Left lung (tissue), 4 donors: ENCODE measurements at regions not wholly inside any gene's neighbourhood (a gene's known extent, or its start where the extent isn't known, plus 50 kb on each side); places are given as distances from the start of the nearest gene placed in this dataset.

Source experiments
- ATAC-seq: fragments of 200-7000 bp; cut with Tn5 transposase; one replicate; pipeline ENCODE4 v1.9.1; 2020; ENCODE audit warnings: moderate library complexity
- DNase-seq, 4 donors: peaks; one replicate each; pipeline ENCODE4 v3.0.0-alpha.2; 2013 to 2020
- H3K27ac ChIP-seq, 2 donors: fragments of 200-600 bp; sonication (generic) in 1 of 2; one replicate each; pipeline versions ENCODE4 v1.5.0 to v1.8.0; 2020 to 2021
- H3K27me3 ChIP-seq, 2 donors: fragments of 200-600 bp; sonication (generic) in 1 of 2; one replicate each; pipeline versions ENCODE4 v1.5.0 to v1.8.0; 2020 to 2021
- H3K36me3 ChIP-seq, 2 donors: fragments of 200-600 bp; sonication (generic) in 1 of 2; one replicate each; pipeline versions ENCODE4 v1.5.0 to v1.8.0; 2020 to 2021
- H3K4me1 ChIP-seq, 2 donors: fragments of 200-600 bp; one replicate each; pipeline ENCODE4 v1.8.0; 2021
- H3K4me3 ChIP-seq, 2 donors: fragments of 200-600 bp; sonication (generic) in 1 of 2; one replicate each; pipeline versions ENCODE4 v1.5.0 to v1.8.0; 2020 to 2021; ENCODE audit warnings: mild to moderate bottlenecking in 1 of 2
- H3K9me3 ChIP-seq, 2 donors: fragments of 200-600 bp; sonication (generic) in 1 of 2; one replicate each; pipeline versions ENCODE4 v1.5.0 to v1.8.0; 2020 to 2021
- CTCF ChIP-seq, 2 donors: fragments of 200-600 bp; sonication (generic) in 1 of 2; IDR thresholded peaks; one replicate each; pipeline versions ENCODE4 v1.5.0 to v1.8.0; 2021; ENCODE audit warnings: antibody characterized with exemption in 2 of 2
- intact Hi-C, 2 donors: fragments of 100-400 bp; cut with DNase I; formaldehyde crosslinking; loops; one replicate each; pipeline versions ENCODE4 v1.11.2 to v1.14.2; 2022
- donor health status: DM: no; HTN: yes; CAD: no.
- donor health status: DM: no; HTN: no; CAD: no.

GRCh38 chr15:47139965-47140364 is 577.3 kb upstream of the SEMA6D start:
- intact Hi-C loops, result no loop called here
- DNase-seq, result no peak
- H3K4me1 ChIP-seq, result no peaks in the 10 kb centered on the region

GRCh38 chr15:47157827-47158226 is 559.5 kb upstream of the SEMA6D start:
- Histone ChIP-seq H3K4me1 (no peaks in the 10 kb centered on the region), H3K4me3 (no peak overlapping the region), H3K27ac (no peak overlapping the region), H3K9me3 (no peaks in the 10 kb centered on the region), H3K36me3 (no peaks in the 10 kb centered on the region), H3K27me3 (no peaks in the 10 kb centered on the region)
- TF ChIP-seq CTCF (IDR thresholded peaks at IDR 0.05), result no peak
- ATAC-seq (no peak), DNase-seq (no peak)
- intact Hi-C loops, result no loop called here

More at GRCh38 chr15:47139965-47140364, 577.3 kb upstream of the SEMA6D start:
- peaks cover 0 to 15% of the 10 kb centered on the region in 2 donors for H3K9me3 ChIP-seq
- no peaks in the 10 kb centered on the region for H3K27me3 ChIP-seq
- H3K4me3 ChIP-seq, result no peak overlapping the region
- ATAC-seq, result no peak
- H3K36me3 ChIP-seq, result no peaks in the 10 kb centered on the region
- no peak overlapping the region for H3K27ac ChIP-seq
- TF ChIP-seq CTCF (IDR thresholded peaks at IDR 0.05), result no peak

GRCh38 chr15:47158573-47158972 is 558.7 kb upstream of the SEMA6D start:
- TF ChIP-seq CTCF (IDR thresholded peaks at IDR 0.05), result no peak
- DNase-seq (no peak), ATAC-seq (no peak)

GRCh38 chr15:47177177-47177576 is 540.1 kb upstream of the SEMA6D start:
- intact Hi-C loops, result no loop called here

More at GRCh38 chr15:47158573-47158972, 558.7 kb upstream of the SEMA6D start:
- H3K27ac ChIP-seq, result no peak overlapping the region
- no peaks in the 10 kb centered on the region for H3K4me1 ChIP-seq
- intact Hi-C loops, result no loop called here
- H3K27me3 ChIP-seq, result no peaks in the 10 kb centered on the region
- no peak overlapping the region for H3K4me3 ChIP-seq
- no peaks in the 10 kb centered on the region for H3K36me3 ChIP-seq
- no peaks in the 10 kb centered on the region for H3K9me3 ChIP-seq

GRCh38 chr15:47179988-47180387 is 537.3 kb upstream of the SEMA6D start:
- H3K27ac ChIP-seq, result no peak overlapping the region
- no peaks in the 10 kb centered on the region for H3K36me3 ChIP-seq
- no peak for DNase-seq
- TF ChIP-seq CTCF (IDR thresholded peaks at IDR 0.05), result no peak
- H3K4me3 ChIP-seq, result no peak overlapping the region
- H3K27me3 ChIP-seq, result peaks cover 23 to 40% of the 10 kb centered on the region in 2 donors
- H3K4me1 ChIP-seq, result peaks cover 9 to 12% of the 10 kb centered on the region in 2 donors
- no peak for ATAC-seq
- H3K9me3 ChIP-seq, result no peaks in the 10 kb centered on the region
- intact Hi-C loops, result no loop called here

More at GRCh38 chr15:47177177-47177576, 540.1 kb upstream of the SEMA6D start:
- no peak overlapping the region for H3K4me3 ChIP-seq
- H3K27me3 ChIP-seq, result peaks cover 0 to 12% of the 10 kb centered on the region in 2 donors
- no peak for ATAC-seq
- DNase-seq, result no peak
- H3K27ac ChIP-seq, result no peak overlapping the region
- H3K4me1 ChIP-seq, result no peaks in the 10 kb centered on the region
- no peak for TF ChIP-seq CTCF (IDR thresholded peaks at IDR 0.05)
- no peaks in the 10 kb centered on the region for H3K9me3 ChIP-seq
- no peaks in the 10 kb centered on the region for H3K36me3 ChIP-seq
